GM19025 (cell line): ENCODE measurements at regions not wholly inside any gene's neighbourhood (a gene's known extent, or its start where the extent isn't known, plus 50 kb on each side); places are given as distances from the start of the nearest gene placed in this dataset.
A peak's percentile ranks its signal among the peaks of the same experiment; 100 is the strongest.

Experiments
- ATAC-seq: cut with Tn5 transposase; IDR thresholded peaks from one replicate; pipeline ENCODE4 v1.9.1; 2021; ENCODE audit warnings: mild to moderate bottlenecking, low read depth, moderate library complexity; ENCODE audit not compliant: unreplicated experiment

DNA sequence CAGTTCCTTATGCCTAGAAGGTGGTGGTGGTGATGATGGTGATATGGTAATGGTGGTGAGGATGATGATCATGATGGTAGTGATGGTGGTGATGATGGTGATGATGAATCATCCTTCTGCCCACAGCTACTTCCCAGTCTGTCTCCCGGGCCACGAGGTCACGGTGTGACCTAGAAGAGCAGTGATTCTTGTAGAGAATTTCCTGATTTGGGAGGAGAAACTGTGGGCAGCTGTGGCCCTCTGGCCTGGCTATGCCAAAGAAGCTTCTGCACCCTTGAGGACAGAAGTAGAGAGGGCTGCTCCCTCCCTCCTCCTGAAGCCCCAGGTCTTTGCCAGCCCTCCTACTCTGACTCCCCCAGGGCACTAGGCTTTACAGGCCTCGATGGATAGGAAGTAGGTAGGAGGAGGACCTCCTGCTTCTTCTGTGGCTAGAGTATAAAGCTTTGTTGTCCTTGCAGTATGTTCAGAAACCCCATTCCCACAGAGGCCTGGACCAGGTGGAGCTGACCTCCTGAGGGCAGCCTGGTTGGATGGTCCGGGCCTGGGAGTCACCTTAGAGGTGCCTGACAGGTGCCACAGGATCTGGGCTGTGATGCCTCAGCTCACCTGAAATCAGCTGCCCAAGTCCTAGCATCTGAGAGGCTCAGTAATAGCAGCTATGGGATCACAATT lies 57.9 kb upstream of the EPAS1 start:
- ATAC-seq, result peak; percentile 4

DNA sequence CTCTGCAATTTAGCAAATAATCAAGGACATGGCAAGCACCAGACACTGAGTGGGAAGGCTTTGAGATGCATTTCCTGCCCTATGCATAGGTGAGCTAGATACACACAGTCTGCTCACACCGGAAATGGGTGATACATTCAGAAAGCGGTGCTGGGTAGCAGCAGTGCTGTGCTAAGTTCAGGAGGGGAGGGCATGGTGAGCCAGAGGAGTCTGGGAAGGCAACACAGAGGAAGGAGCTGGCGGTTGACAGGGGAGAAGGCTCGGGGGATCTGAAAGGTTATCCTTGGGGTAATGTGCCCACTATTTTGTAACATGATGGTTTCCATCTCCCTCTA lies 57.4 kb upstream of the EPAS1 start:
- ATAC-seq, result peak; percentile 96

GRCh38 chr2:46241344-46241743 lies 55.9 kb upstream of the EPAS1 start:
- no peak for ATAC-seq

- ATAC-seq, result no peak
These were observed 51.3 kb upstream of the EPAS1 start for GRCh38 chr2:46245869-46246268.

- peak; percentile 96 for ATAC-seq
These were observed 50.4 kb upstream of the EPAS1 start for GRCh38 chr2:46246790-46247189.
